Duodenal mucosa (tissue), 2 donors: ENCODE measurements at regions not wholly inside any gene's neighbourhood (a gene's known extent, or its start where the extent isn't known, plus 50 kb on each side); places are given as distances from the start of the nearest gene placed in this dataset.

Source experiments
- H3K27ac ChIP-seq: one replicate; pipeline ENCODE4 v1.7.0; 2013; ENCODE audit warnings: low read depth, low read length
- H3K27me3 ChIP-seq, 2 donors: one replicate each; pipeline ENCODE4 v1.7.0; 2013; ENCODE audit warnings: low read length in 2 of 2, control low read depth in 1 of 2; ENCODE audit not compliant: insufficient read depth in 2 of 2, control insufficient read depth in 1 of 2
- H3K36me3 ChIP-seq, 2 donors: one replicate each; pipeline ENCODE4 v1.7.0; 2013; ENCODE audit warnings: low read length in 2 of 2, control low read depth in 1 of 2; ENCODE audit not compliant: insufficient read depth in 2 of 2, control insufficient read depth in 1 of 2
- H3K4me1 ChIP-seq, 2 donors: one replicate each; pipeline ENCODE4 v1.7.0; 2013; ENCODE audit warnings: low read length in 2 of 2, control low read depth in 1 of 2; ENCODE audit not compliant: insufficient read depth in 2 of 2, control insufficient read depth in 1 of 2
- H3K4me3 ChIP-seq, 2 donors: one replicate each; pipeline ENCODE4 v1.7.0; 2013; ENCODE audit warnings: low read length in 2 of 2, low read depth in 1 of 2
- H3K9ac ChIP-seq, 2 donors: one replicate each; pipeline ENCODE4 v1.7.0; 2013; ENCODE audit warnings: low read length in 2 of 2, low read depth in 1 of 2
- H3K9me3 ChIP-seq, 2 donors: one replicate each; pipeline ENCODE4 v1.7.0; 2013; ENCODE audit warnings: low read length in 2 of 2, control low read depth in 1 of 2; ENCODE audit not compliant: control insufficient read depth in 1 of 2

DNA sequence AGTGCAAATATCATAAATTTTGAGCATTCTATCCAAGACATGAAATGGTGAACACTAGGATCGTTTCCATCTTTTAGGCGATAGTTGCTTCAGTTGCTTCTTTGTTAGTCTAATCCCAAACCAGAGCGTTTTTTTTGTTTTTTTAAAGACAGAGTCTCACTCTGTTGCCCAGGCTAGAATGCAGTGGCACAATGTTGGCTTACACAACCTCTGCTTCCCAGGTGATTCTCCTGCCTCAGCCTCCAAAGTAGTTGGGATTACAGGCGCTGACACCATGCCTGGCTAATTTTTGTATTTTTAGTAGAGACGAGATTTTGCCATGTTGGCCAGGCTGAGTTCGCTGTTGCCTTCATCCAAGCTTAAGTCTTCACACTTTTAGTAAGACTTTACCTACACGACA, 265.3 kb downstream of the SHQ1 start:
- Histone ChIP-seq H3K36me3 (no peaks in the 10 kb centered on the region), H3K4me3 (no peak overlapping the region), H3K27me3 (no peaks in the 10 kb centered on the region), H3K9ac (no peak overlapping the region), H3K4me1 (no peaks in the 10 kb centered on the region), H3K27ac (no peak overlapping the region), H3K9me3 (no peaks in the 10 kb centered on the region)

DNA sequence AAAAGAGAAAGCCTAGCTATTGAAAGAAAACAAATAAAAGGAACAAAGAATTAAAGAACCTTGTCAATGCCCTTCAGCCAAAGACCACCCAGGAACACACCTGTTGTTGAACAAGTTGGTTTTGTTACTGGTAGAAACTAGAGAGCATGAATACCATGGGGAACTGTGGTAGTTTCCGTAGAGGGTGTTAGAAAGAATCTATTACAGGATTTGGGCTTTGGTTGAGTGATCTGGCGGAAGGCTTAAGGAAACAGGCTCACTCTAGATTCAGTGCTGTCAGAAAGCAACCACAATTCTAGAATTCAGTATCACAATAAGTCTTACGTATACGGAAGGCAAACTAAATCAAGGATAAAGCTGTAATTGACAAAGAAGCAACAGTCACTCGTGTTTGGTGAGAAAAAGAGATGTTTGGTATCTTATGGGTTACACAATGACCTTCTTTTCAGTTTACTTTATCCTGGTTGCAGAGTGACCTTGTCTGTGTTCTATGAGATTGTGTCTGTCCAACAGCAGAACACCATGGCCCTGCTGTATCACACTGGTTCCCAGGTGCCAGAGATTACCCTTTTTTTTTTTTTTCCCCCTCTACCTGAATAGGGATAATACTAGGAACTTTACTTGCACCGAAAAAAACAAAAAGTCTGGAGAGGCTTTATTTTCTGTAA, 265.9 kb downstream of the SHQ1 start:
- H3K4me1 ChIP-seq = no peaks in the 10 kb centered on the region
- no peak overlapping the region for H3K9ac ChIP-seq
- no peak overlapping the region for H3K4me3 ChIP-seq
- H3K36me3 ChIP-seq = no peaks in the 10 kb centered on the region
- H3K27ac ChIP-seq = no peak overlapping the region
- no peaks in the 10 kb centered on the region for H3K9me3 ChIP-seq
- no peaks in the 10 kb centered on the region for H3K27me3 ChIP-seq

DNA sequence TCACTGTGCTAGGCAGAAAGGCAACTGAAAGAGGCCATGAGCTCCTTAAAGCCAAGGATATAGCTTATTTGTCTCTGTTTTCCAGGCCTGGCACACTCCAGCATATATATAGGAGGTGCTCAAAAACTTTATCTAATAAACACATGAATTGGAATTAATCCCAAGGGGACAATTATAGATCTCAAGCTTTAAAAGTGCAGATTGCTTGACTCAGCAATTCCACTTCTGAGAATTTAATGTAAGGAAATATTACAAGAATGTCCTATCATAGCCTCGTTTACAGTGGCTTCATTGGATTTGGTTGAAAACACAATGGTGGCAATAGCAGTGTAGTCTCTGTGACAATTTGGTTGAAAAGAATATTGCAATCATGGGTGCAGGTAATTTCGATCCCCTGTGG, 267.3 kb downstream of the SHQ1 start:
- no peaks in the 10 kb centered on the region for H3K27me3 ChIP-seq
- no peak overlapping the region for H3K9ac ChIP-seq
- H3K36me3 ChIP-seq = no peaks in the 10 kb centered on the region
- H3K4me3 ChIP-seq = no peak overlapping the region
- no peak overlapping the region for H3K27ac ChIP-seq
- H3K4me1 ChIP-seq = no peaks in the 10 kb centered on the region
- no peaks in the 10 kb centered on the region for H3K9me3 ChIP-seq

DNA sequence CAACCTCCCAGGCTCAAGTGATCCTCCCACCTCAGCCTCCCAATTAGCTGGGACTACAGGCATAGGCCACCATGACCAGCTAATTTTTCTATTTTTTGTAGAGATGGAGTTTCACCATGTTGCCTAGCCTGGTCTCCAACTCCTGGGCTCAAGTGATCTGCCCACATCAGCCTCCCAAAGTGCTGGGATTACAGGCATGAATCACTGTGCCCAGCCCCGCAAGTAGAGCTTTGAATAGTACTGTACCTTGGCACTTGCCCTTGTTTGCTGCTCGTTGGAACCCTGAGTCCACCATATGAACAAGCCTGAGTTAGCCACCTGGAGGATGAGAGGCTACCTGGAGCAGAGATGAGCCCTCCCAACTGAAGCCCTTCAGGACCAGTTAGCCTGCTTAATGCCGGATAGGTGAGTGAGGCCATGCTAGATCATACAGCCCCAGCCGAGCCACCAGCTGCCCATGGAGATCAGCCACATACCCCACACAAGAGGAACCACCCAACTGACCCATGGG, 267.9 kb downstream of the SHQ1 start:
- Histone ChIP-seq H3K27ac (no peak overlapping the region), H3K9me3 (no peaks in the 10 kb centered on the region), H3K4me3 (no peak overlapping the region)

DNA sequence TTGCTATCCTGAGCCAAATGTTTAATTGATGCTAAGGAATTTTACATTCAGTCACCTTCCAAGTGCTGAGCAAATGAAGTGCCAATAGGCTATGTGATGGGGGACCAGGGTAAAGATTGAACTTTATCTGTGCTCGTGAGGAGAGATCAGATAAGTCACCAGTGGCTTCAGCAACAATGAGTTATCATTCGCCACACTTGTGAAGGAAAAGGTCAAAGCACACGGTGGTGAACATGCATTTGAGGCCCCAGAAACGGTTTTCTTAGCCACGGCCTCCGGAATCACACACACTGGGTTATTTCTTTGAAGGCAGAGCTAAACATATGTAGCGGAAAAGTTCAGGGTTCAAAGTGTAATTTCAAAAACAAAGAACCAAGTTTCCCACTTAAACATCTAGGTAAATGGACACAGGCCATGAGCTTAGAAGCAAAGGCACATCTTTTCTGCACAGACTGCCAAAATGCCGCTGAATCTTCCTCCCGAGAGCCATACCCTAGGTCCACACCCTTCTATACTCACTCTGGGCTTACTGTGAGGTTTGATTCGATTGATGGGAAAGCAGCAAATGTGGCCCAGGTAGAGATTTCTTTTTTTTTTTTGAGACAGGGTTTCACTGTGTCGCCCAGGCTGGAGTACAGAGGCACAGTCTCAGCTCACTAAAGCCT, 268.5 kb downstream of the SHQ1 start:
- no peak overlapping the region for H3K4me3 ChIP-seq
- H3K9me3 ChIP-seq = no peaks in the 10 kb centered on the region
- no peaks in the 10 kb centered on the region for H3K36me3 ChIP-seq
- H3K27me3 ChIP-seq = no peaks in the 10 kb centered on the region
- no peaks in the 10 kb centered on the region for H3K4me1 ChIP-seq
- no peak overlapping the region for H3K27ac ChIP-seq
- no peak overlapping the region for H3K9ac ChIP-seq

More for the DNA sequence above, 267.9 kb downstream of the SHQ1 start:
- Histone ChIP-seq H3K36me3 (no peaks in the 10 kb centered on the region), H3K4me1 (no peaks in the 10 kb centered on the region), H3K9ac (no peak overlapping the region), H3K27me3 (no peaks in the 10 kb centered on the region)

DNA sequence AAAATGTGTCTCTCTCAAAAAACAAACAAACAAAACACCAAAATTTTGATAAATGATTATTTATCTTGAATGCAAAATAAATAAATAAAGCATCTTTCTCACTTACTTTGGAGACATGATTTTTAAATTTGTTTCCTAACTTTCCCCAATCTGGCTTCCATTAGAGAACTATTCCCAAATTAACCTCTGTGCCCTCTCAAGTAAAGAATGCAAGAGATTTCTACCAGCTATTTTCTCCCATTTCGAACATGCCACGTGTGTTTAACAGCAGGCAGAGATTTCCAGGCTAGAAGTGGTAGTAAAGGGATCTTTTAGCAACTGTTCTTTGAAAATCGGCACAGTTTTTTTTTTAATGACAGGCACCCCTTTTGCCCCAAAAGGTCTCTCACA, 269.1 kb downstream of the SHQ1 start:
- no peak overlapping the region for H3K27ac ChIP-seq
- H3K4me3 ChIP-seq = no peak overlapping the region
- no peaks in the 10 kb centered on the region for H3K36me3 ChIP-seq
- no peaks in the 10 kb centered on the region for H3K9me3 ChIP-seq
- no peaks in the 10 kb centered on the region for H3K27me3 ChIP-seq
- no peak overlapping the region for H3K9ac ChIP-seq
- no peaks in the 10 kb centered on the region for H3K4me1 ChIP-seq

DNA sequence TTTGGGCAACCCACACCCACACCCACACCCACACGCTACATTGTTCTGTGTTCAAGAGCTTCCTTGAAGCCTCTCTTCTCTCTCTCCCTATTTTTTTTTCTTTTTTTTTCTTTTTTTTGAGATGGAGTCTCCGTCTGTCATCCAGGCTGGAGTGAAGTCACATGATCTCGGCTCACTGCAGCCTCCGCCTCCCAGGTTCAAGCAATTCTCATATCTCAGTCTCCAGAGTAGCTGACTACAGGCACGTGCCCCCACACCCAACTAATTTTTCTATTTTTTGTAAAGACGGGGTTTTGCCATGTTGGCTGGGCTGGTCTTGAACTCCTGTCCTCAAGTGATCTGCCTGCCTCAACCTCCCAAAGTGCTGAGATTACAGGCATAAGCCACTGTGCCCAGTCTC, 271.1 kb downstream of the SHQ1 start:
- no peaks in the 10 kb centered on the region for H3K36me3 ChIP-seq
- no peak overlapping the region for H3K4me3 ChIP-seq
- no peaks in the 10 kb centered on the region for H3K27me3 ChIP-seq
- no peak overlapping the region for H3K9ac ChIP-seq
- no peak overlapping the region for H3K27ac ChIP-seq
- H3K9me3 ChIP-seq = no peaks in the 10 kb centered on the region
- no peaks in the 10 kb centered on the region for H3K4me1 ChIP-seq

DNA sequence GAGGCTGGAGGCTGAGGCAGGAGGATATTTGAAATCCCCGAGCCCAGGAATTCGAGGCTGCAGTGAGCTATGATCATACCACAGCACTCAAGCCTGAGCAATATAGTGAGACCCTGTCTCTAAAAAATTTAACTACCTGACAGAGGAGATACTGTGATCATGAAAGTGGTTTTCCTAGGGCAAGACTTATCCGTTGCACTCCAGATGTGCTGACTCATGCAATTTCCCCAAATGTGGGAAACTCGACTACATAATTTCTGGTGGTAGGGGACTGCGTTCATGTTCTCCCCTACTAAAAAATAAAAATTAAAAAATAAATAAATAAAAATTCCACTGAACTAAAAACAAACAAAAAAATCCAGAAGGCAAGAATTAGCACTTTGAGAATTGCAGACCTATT, 271.7 kb downstream of the SHQ1 start:
- no peaks in the 10 kb centered on the region for H3K9me3 ChIP-seq
- no peak overlapping the region for H3K27ac ChIP-seq
- H3K4me1 ChIP-seq = no peaks in the 10 kb centered on the region
- H3K9ac ChIP-seq = no peak overlapping the region
- no peaks in the 10 kb centered on the region for H3K27me3 ChIP-seq
- H3K36me3 ChIP-seq = no peaks in the 10 kb centered on the region
- H3K4me3 ChIP-seq = no peak overlapping the region

DNA sequence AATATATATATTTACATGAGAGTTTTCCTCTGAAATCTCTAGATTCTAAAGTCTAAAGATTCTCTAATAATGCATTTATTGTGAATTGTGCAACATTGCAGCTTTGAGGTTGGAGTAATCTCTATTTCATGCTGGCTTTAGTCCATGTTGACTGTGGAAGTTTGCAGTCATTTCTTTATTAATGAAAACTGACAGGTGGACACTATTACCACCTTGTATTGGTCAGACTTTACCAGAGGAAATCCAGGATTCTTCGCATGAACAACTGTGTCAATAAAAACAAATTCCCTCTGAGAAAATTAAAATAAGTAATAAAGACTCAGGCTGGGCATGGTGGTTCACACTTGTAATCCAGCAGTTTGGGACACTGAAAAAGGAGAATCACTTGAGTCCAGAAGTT, 274.1 kb downstream of the SHQ1 start:
- no peaks in the 10 kb centered on the region for H3K9me3 ChIP-seq
- no peaks in the 10 kb centered on the region for H3K27me3 ChIP-seq
- H3K27ac ChIP-seq = no peak overlapping the region
- no peak overlapping the region for H3K4me3 ChIP-seq
- no peaks in the 10 kb centered on the region for H3K36me3 ChIP-seq
- no peak overlapping the region for H3K9ac ChIP-seq
- H3K4me1 ChIP-seq = no peaks in the 10 kb centered on the region

DNA sequence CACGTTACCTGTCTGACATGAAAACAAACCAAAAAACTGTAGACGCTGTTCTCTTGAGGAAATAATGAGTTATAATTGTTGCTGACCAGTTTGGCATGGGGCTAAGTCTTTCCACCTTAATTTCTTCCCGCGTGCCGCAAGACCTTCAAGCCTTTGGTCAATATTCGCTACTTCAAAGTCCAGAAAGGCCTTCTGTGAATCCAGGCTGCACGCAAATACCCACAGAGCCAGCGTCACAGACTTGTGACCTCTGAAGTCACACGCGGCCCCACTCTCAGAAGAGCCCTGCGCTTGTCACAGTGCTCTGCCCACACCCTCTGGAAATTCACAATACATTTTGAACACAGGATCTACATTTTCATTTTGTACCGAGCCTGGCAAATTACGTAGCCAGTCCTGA, 275.2 kb downstream of the SHQ1 start:
- Histone ChIP-seq H3K36me3 (no peaks in the 10 kb centered on the region), H3K27ac (no peak overlapping the region), H3K4me1 (peaks cover 0 to 4% of the 10 kb centered on the region in 2 donors), H3K27me3 (no peaks in the 10 kb centered on the region), H3K9me3 (no peaks in the 10 kb centered on the region), H3K4me3 (no peak overlapping the region), H3K9ac (no peak overlapping the region)
